ENCODE measurements at regions not wholly inside any gene's neighbourhood (a gene's known extent, or its start where the extent isn't known, plus 50 kb on each side); places are given as distances from the start of the nearest gene placed in this dataset.
"Not testable (repeated sequence)": the region's sequence is repeated elsewhere in the genome, so short reads cannot be mapped to it uniquely, and the experiment has no call there.

- no peak for DNase-seq
Measured at GRCh38 chr3:197366301-197367044, 68.1 kb upstream of the DLG1 start.

GRCh38 chr3:197365586-197365985 lies 67.2 kb upstream of the DLG1 start:
- DNase-seq: no peak

- peak; percentile 48 for DNase-seq
Measured at GRCh38 chr3:197364410-197365071, 66.1 kb upstream of the DLG1 start.

GRCh38 chr3:197363553-197364409 lies 65.4 kb upstream of the DLG1 start:
- DNase-seq: no peak

- DNase-seq: no peak
Measured at GRCh38 chr3:197362081-197362480, 63.7 kb upstream of the DLG1 start.

GRCh38 chr3:197360095-197360494 lies 61.7 kb upstream of the DLG1 start:
- DNase-seq: not testable (repeated sequence)

- not testable (repeated sequence) for DNase-seq
Measured at GRCh38 chr3:197359476-197359875, 61.1 kb upstream of the DLG1 start.

- no peak for DNase-seq
Measured at GRCh38 chr3:197356741-197357140, 58.3 kb upstream of the DLG1 start.

- DNase-seq: no peak
Measured at GRCh38 chr3:197356275-197356674, 57.9 kb upstream of the DLG1 start.

GRCh38 chr3:197355713-197356112 lies 57.3 kb upstream of the DLG1 start:
- DNase-seq: no peak

GRCh38 chr3:197354568-197355001 lies 56.2 kb upstream of the DLG1 start:
- no peak for DNase-seq

- DNase-seq: no peak
Measured at GRCh38 chr3:197353867-197354567, 55.6 kb upstream of the DLG1 start.

- no peak for DNase-seq
Measured at GRCh38 chr3:197353001-197353866, 54.8 kb upstream of the DLG1 start.

GRCh38 chr3:197352382-197352781 lies 54.0 kb upstream of the DLG1 start:
- no peak for DNase-seq

GRCh38 chr3:197350446-197350845 lies 52.0 kb upstream of the DLG1 start:
- DNase-seq: no peak

- no peak for DNase-seq
Measured at GRCh38 chr3:197349368-197349767, 51.0 kb upstream of the DLG1 start.
